Activated CD8-positive, alpha-beta memory T cell treated with anti-CD3 and anti-CD28 coated beads, Interleukin-2, amount 10 ng/mL, durations not matched to agents 7 days and 5 days (primary cell): ENCODE measurements at regions not wholly inside any gene's neighbourhood (a gene's known extent, or its start where the extent isn't known, plus 50 kb on each side); places are given as distances from the start of the nearest gene placed in this dataset.
A peak's percentile ranks its signal among the peaks of the same experiment; 100 is the strongest.

Source experiments
- ATAC-seq: fragments of 150-1000 bp; cut with Tn5 transposase; one replicate; pipeline ENCODE4 v1.10.0; 2021; ENCODE audit warnings: moderate library complexity
- CTCF ChIA-PET: fragments of 350-600 bp; sonication (Branson Sonifier 250); formaldehyde crosslinking; loops from one replicate; lab custom pipeline; 2021; ENCODE audit warnings: antibody characterized with exemption; lab: Charles Lee
- DNase-seq: peaks from one replicate; pipeline ENCODE4 v3.0.0-alpha.2; 2020
- H3K27ac Mint-ChIP-seq: one replicate; pipeline ENCODE4 v1.8.0; 2021; ENCODE audit warnings: mild to moderate bottlenecking, mixed read lengths
- H3K27me3 Mint-ChIP-seq: one replicate; pipeline ENCODE4 v1.8.0; 2021; ENCODE audit warnings: mixed read lengths
- H3K36me3 Mint-ChIP-seq: one replicate; pipeline ENCODE4 v1.8.0; 2021; ENCODE audit warnings: mild to moderate bottlenecking, mixed read lengths
- H3K4me1 Mint-ChIP-seq: one replicate; pipeline ENCODE4 v1.8.0; 2021; ENCODE audit warnings: mixed read lengths
- H3K4me3 Mint-ChIP-seq: one replicate; pipeline ENCODE4 v1.8.0; 2021; ENCODE audit warnings: mild to moderate bottlenecking, moderate library complexity, mixed read lengths
- H3K9me3 Mint-ChIP-seq: one replicate; pipeline ENCODE4 v1.8.0; 2022; ENCODE audit warnings: low read depth, mixed read lengths

DNA sequence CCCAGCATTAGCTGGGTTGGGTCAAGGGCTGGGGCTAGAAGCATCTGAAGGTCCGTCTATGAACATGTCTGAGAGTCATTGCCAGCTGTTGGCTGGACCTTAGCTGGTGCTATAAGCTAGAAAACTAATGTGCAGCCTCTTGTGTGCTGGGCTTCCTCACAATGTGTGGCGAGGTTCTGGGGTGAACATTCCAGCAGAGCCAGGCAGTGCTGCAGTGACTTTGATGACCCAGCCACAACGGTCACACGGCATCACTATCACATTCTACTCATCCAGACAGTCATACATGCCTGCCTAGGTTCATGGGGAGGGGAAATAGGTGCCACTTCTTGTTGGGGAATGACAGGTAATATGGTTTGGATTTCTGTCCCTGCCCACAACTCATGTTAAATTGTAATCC, 260.5 kb downstream of the CYP26B1 start:
- H3K9me3 Mint-ChIP-seq: no peaks in the 10 kb centered on the region
- peaks cover 4% of the 10 kb centered on the region for H3K27me3 Mint-ChIP-seq
- no peaks in the 10 kb centered on the region for H3K36me3 Mint-ChIP-seq
- H3K4me3 Mint-ChIP-seq: no peak overlapping the region
- H3K4me1 Mint-ChIP-seq: no peaks in the 10 kb centered on the region
- H3K27ac Mint-ChIP-seq: no peak overlapping the region
- CTCF ChIA-PET: no interaction called here
- ATAC-seq (no peak), DNase-seq (no peak)

DNA sequence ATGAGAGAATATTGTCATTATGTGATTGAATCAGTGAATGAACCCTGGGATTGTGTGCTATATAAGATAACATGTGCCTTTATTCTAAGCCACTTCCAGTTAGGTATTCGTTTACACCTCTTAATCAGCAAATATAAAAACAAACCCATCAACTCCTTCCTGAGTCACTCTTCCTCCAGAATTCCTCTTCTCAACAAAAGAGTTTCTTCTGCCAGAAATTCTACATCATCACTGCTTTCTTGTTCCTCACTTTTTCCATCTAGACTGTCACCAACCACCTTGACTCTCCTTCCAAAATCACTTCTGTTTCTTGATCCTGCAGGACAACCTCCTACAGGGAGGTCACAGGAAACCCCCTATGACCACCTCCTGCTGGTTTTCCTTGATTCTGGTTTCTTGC, 261.4 kb downstream of the CYP26B1 start:
- no peaks in the 10 kb centered on the region for H3K36me3 Mint-ChIP-seq

DNA sequence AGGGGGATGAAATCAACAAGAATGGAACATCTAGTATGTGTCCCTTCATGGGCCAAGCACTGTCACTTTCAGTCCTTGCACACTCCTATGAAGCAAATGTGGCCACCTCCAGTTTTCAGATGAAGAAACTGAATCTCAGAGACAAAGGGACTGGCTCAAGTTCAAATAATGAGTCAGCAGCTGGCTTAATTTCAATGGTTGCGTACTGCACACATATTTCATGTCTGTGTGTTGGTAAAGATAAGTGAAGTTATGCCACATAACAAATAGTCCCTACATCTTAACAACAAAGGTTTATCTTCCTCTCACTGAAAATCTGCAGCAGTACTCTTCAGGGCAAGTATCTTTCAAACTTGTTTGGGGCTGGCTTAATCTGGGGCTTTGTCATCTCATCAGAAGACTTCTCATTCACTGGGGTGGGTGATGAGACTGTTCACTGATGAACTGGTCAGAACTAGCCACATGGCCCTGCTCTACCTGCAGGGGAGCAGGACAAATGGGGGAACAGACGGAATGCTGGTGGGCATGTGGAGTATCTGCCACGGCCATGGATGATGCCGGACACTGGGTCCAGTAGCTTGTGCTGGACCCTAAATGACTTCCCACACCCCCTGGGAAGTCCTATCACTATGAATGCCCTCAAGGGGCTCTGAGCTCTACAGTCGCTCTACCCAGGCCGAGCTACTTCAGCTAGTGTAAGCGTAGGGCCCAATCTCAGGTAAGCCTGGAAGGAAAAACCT, 263.2 kb downstream of the CYP26B1 start:
- Mint-ChIP-seq H3K4me3 (no peak overlapping the region), H3K36me3 (no peaks in the 10 kb centered on the region), H3K27ac (no peak overlapping the region), H3K9me3 (no peaks in the 10 kb centered on the region), H3K4me1 (no peaks in the 10 kb centered on the region), H3K27me3 (no peaks in the 10 kb centered on the region)
- CTCF ChIA-PET: no interaction called here
- DNase-seq: peak; percentile 31
- ATAC-seq: no peak

More for the DNA sequence above, 261.4 kb downstream of the CYP26B1 start:
- Mint-ChIP-seq H3K27ac (no peak overlapping the region), H3K9me3 (no peaks in the 10 kb centered on the region), H3K4me3 (no peak overlapping the region), H3K27me3 (peaks cover 4% of the 10 kb centered on the region), H3K4me1 (no peaks in the 10 kb centered on the region)
- DNase-seq (no peak), ATAC-seq (no peak)
- CTCF ChIA-PET: no interaction called here

DNA sequence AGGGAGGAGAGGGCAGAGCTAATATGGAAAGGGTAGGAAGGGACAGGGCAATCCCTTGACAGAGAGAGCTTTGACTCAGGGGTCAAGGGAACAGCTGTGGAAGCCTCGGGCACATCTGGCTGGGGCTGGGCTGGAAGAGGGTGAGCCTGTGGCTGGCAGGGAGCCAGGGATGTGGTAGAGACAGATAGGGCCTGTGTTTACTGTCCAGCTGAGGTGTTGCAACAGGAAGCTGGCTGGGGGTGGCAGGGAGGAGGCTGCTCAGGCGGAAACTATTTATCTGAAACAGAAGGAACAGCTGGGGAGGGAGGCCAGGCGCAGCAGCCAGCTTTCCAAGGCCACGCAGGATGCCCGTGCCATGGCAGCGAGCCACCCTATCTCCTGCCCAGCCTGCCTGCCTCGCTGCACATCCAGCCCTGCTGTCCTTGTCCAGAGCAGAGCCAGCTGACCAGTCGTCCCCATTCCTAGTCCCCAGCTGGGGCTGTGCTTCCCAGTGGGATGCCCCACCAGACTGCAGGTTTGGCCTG, 264.7 kb downstream of the CYP26B1 start:
- CTCF ChIA-PET: no interaction called here
- ATAC-seq (no peak), DNase-seq (peak; percentile 19)
- Mint-ChIP-seq H3K9me3 (no peaks in the 10 kb centered on the region), H3K36me3 (no peaks in the 10 kb centered on the region), H3K4me1 (no peaks in the 10 kb centered on the region), H3K4me3 (no peak overlapping the region), H3K27me3 (no peaks in the 10 kb centered on the region), H3K27ac (no peak overlapping the region)

DNA sequence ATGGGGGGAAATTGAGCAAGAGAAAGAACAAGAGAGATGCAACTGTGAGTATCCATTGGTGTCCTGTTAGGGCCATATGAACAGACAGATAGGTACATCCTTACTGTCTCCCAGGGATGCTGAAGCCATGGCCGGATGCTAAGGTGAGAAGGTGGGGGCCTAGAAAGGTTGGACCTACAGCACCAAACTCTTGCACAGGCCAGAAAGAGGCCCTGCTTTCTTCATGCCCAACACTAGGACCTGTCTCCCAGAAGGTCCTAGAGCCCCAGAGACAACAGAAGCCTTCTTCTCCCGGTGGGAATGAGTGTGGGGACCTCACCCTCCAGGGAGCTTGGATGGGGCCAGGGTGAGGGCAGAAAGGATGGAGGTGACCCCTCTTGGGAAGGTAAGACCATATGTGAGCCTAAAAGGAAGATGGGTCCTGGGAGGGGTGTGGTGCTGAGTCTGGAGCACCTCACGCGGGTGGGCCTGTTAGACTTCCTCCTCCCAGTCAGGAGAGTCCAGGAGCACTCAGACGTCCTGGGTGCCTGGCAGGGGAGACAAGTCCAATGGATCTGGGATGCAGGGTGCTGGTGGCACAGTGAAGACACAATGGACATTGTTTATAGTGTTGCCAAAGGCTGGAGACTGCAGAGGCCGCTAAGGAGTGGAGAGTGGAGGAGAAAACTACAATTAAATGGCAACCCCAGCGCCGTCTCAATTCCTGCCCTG, 265.3 kb downstream of the CYP26B1 start:
- H3K27ac Mint-ChIP-seq: no peak overlapping the region
- CTCF ChIA-PET: no interaction called here
- ATAC-seq: no peak
- no peaks in the 10 kb centered on the region for H3K4me1 Mint-ChIP-seq
- no peaks in the 10 kb centered on the region for H3K36me3 Mint-ChIP-seq
- no peak for DNase-seq
- H3K27me3 Mint-ChIP-seq: no peaks in the 10 kb centered on the region
- H3K4me3 Mint-ChIP-seq: no peak overlapping the region
- H3K9me3 Mint-ChIP-seq: no peaks in the 10 kb centered on the region

DNA sequence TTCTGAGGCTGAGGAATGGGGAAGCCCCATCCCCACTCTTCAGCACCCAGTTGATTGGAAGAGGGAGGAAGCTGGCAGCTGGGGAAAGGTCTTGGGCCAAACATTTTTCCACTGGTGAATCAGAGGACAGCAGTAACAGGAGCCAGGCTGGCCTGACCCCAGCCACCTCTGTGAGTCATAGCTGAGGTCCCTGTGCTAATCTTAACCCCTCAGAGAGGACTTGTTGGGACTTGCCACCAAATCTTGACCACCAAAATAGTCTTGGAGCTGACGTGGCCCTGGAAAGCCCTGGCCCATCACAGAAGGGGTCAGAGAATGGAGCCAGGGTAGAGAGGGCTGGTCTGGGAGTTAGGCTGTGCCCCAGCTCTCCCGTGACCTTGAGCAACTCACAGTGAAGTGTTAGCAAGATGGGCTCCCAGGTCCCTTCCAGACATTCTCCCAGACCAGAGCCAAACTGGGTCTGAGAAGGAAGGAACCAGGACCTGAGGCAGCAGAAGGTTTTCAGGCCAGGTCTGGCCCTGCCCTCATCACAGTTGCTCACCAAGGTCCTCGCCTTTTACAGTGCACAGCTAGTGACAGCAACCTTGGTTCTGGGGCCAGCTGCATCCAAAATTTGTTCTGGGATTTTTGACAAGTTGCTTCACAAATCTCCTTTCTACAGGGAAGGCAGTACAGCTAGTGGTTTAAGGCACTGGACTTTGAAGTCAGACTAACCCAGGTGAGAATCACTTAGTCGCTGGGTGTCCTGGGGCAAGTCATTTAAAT, 266.6 kb downstream of the CYP26B1 start:
- Mint-ChIP-seq H3K27me3 (no peaks in the 10 kb centered on the region), H3K36me3 (no peaks in the 10 kb centered on the region)

DNA sequence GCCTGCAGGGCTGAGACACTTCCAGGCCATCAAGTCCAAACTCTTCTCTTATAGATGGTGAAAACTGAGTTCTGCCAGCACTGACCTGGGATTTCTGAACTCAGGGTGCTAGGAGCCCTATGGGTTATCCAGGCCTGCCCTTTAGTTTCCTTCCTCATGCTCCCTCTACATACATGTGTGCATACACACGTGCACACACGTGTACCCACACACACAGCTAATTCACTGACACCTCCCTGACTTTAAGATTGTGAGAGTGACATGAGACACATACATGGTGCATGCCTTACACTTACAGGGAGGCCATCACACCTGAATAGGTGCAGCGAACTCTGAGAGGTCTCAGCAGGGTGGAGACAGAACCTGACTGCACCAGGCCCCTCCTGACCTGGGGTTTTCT, 267.4 kb downstream of the CYP26B1 start:
- no peak for ATAC-seq
- CTCF ChIA-PET: no interaction called here
- H3K9me3 Mint-ChIP-seq: no peaks in the 10 kb centered on the region
- no peaks in the 10 kb centered on the region for H3K27me3 Mint-ChIP-seq
- DNase-seq: no peak
- no peak overlapping the region for H3K4me3 Mint-ChIP-seq
- no peaks in the 10 kb centered on the region for H3K4me1 Mint-ChIP-seq
- H3K27ac Mint-ChIP-seq: no peak overlapping the region
- no peaks in the 10 kb centered on the region for H3K36me3 Mint-ChIP-seq

More for the DNA sequence above, 266.6 kb downstream of the CYP26B1 start:
- no peak overlapping the region for H3K4me3 Mint-ChIP-seq
- no peak overlapping the region for H3K27ac Mint-ChIP-seq
- ATAC-seq (no peak), DNase-seq (no peak)
- H3K9me3 Mint-ChIP-seq: no peaks in the 10 kb centered on the region
- CTCF ChIA-PET: no interaction called here
- no peaks in the 10 kb centered on the region for H3K4me1 Mint-ChIP-seq

DNA sequence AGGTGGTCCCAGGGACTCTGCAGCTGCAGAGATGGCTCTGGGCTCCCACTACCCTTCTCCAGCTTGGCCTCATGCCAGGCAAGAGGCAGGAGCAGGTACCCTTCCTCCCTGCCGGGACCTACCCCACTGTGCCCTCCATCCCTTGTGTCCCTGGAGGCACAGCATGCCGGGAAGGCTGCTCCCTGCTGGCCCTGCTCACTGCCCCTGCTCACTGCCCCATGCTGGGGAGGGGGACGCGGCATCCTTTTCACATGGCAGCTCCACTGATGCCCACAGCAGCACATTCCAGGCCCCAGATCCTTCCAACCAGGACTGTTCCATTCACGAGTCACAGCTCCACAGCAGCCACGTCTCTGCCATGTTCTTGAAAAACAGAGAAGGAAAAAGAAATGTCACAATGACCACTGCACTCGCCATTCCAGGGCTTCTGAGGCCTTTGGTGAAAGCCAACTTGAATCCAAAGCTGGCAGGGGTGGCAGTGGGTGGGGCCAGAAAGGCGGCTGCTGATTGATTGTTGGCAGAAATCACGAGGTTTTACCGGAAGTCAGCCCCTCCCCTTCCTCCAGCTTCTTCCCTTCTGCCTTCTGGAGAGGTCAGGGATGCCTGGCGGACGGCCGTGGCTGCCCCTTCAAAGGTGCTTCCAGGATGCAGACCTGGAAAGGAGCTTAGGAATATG, 268.0 kb downstream of the CYP26B1 start:
- Mint-ChIP-seq H3K36me3 (no peaks in the 10 kb centered on the region), H3K9me3 (no peaks in the 10 kb centered on the region), H3K27ac (no peak overlapping the region), H3K4me3 (no peak overlapping the region), H3K27me3 (no peaks in the 10 kb centered on the region), H3K4me1 (no peaks in the 10 kb centered on the region)
- no peak for ATAC-seq
- CTCF ChIA-PET: no interaction called here
- no peak for DNase-seq

DNA sequence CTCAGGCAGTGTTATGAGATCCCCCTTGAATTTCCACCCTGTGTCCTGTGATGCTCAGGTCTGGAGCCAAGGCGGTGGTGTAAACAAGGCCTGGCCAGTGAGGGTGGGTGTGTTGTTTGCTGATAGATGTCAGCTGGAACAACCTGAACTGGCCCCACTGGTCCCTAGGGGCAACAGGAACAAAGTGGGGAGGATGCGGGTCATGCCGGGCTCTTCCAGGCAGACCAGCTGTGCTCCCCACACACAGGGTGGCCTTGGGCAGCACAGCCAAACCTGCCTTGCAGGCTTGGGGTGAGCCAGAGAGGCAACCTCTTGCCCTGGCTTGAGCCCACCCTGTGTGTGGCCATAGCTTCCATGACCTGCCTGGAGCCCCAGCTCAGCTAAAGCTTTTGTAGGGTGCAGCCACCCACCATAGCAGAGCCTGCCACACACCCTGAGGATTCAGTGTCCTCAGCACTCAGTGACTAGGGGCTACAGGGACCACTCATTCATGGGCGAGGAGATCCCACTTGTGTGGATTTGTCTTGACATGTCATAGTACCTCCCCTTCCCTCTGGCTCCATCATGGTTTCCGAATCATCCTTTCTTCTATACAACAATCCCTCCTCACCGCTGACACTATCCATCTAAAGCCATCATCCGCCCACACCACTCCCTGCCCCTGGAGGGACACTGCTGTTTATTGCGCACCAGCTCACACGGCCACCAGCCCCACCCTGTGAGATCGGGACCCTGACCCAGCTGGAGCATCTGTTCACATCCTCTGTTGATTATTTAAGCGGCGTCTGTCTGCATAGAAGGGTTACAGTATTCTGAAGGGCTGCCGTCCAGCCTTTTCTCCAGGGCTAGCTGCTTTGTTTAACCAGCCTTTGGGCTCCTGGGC, 268.8 kb downstream of the CYP26B1 start:
- CTCF ChIA-PET: no interaction called here
- Mint-ChIP-seq H3K4me3 (no peak overlapping the region), H3K36me3 (no peaks in the 10 kb centered on the region), H3K27ac (no peak overlapping the region), H3K4me1 (no peaks in the 10 kb centered on the region), H3K27me3 (no peaks in the 10 kb centered on the region), H3K9me3 (no peaks in the 10 kb centered on the region)
- ATAC-seq (no peak), DNase-seq (no peak)

DNA sequence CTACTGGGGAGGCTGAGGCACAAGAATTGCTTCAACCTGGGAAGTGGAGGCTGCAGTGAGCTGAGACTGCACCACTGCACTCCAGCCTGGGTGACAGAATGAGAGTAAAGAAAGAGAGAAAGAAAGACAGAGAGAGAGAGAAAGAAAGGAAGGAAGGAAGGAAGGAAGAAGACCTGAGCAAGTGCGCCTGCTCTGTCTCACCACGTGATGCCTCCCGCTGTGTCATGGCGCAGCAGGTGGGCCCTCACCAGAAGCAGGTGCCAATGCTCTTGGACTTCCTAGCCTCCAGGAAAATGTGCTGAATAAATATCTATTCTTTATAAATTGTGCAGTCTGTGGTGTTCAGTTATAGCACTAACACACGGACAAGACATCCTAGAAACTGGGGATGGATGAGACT, 270.0 kb downstream of the CYP26B1 start:
- Mint-ChIP-seq H3K27ac (no peak overlapping the region), H3K4me3 (no peak overlapping the region), H3K36me3 (no peaks in the 10 kb centered on the region), H3K27me3 (no peaks in the 10 kb centered on the region), H3K4me1 (no peaks in the 10 kb centered on the region), H3K9me3 (no peaks in the 10 kb centered on the region)
- CTCF ChIA-PET: no interaction called here
- ATAC-seq: no peak
- DNase-seq: no peak

DNA sequence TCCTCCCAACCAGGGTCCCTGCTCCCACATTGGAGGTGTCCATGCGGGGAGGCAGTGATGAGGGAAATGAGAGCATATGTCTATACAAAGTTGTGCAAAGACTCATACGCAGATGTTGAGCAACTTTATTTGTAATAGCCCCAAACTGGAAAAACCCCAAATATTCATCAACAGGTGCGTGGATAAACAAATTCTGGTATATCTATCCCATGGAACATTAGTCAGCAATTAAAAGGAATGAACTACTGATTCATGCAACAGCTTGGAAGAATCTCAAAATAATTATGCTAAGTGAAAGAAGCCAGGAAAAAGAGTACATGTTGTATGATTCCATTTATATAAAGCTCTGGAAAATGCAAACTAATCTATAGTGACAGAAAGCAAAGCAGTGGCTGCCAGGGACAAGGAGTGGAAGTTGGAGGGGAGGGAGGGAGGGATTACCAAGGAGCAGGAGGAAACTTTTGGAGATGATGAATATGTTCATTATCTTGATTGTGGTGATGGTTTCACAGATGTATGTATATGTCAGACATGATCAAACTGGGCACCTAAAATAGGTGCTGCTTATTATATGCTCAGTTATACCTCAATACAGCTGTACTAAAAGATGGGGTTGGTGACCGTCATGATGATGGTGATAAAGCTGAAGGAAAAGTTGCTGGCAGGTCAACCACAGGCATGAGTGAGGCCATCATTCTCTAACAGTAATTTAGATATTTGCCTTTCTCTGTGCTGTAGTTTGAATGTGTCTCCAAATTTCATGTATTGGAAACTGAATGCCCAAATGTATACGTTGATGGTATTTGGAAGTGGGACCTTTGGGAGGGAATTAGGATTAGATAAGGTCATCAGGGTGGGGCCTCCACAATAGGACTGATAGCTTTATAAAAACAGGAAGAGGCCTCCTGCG, 270.9 kb downstream of the CYP26B1 start:
- Mint-ChIP-seq H3K27ac (no peak overlapping the region), H3K27me3 (no peaks in the 10 kb centered on the region), H3K4me1 (no peaks in the 10 kb centered on the region), H3K9me3 (no peaks in the 10 kb centered on the region), H3K4me3 (no peak overlapping the region), H3K36me3 (no peaks in the 10 kb centered on the region)
- CTCF ChIA-PET: no interaction called here
- ATAC-seq (no peak), DNase-seq (no peak)
